GM12865 (cell line): ENCODE measurements at regions not wholly inside any gene's neighbourhood (a gene's known extent, or its start where the extent isn't known, plus 50 kb on each side); places are given as distances from the start of the nearest gene placed in this dataset.

Experiments used
- DNase-seq: peaks from one replicate; pipeline ENCODE4 v3.0.0; 2010; ENCODE audit warnings: low read depth
- H3K4me3 ChIP-seq: 2 replicates; pipeline ENCODE4 v1.5.1; 2011; ENCODE audit warnings: mild to moderate bottlenecking, low read depth, low read length, control low read depth
- TF ChIP-seq, protein P1 (sequence below): IDR thresholded peaks from 2 replicates; pipeline ENCODE4 v1.5.1; 2011; ENCODE audit warnings: low read length, control low read depth, low read depth, inconsistent platforms; ENCODE audit not compliant: insufficient read depth; ENCODE audit errors: missing control alignments

DNA sequence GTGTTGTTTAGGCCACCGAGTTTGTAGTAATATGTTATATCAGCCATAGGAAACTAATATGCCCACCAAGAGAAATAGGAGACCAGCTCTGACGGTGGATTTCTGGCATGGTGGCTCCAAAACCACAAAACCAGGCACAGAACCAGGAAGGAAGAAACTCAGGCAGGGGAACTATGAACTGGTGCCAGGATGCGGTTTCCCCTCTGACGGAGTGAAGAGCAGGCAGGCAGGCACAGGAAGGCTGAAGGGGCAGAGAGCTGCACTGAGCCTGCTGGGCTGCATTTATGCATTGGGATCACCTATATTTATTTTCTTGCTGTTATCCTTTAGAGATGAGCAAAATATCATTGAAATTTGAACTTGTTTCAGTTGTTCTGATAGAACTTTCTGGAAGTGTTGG, 479.4 kb downstream of the VRK1 start:
- TF ChIP-seq, protein P1, sequence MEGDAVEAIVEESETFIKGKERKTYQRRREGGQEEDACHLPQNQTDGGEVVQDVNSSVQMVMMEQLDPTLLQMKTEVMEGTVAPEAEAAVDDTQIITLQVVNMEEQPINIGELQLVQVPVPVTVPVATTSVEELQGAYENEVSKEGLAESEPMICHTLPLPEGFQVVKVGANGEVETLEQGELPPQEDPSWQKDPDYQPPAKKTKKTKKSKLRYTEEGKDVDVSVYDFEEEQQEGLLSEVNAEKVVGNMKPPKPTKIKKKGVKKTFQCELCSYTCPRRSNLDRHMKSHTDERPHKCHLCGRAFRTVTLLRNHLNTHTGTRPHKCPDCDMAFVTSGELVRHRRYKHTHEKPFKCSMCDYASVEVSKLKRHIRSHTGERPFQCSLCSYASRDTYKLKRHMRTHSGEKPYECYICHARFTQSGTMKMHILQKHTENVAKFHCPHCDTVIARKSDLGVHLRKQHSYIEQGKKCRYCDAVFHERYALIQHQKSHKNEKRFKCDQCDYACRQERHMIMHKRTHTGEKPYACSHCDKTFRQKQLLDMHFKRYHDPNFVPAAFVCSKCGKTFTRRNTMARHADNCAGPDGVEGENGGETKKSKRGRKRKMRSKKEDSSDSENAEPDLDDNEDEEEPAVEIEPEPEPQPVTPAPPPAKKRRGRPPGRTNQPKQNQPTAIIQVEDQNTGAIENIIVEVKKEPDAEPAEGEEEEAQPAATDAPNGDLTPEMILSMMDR: no peak
- no peak for DNase-seq
- H3K4me3 ChIP-seq: no peak overlapping the region

DNA sequence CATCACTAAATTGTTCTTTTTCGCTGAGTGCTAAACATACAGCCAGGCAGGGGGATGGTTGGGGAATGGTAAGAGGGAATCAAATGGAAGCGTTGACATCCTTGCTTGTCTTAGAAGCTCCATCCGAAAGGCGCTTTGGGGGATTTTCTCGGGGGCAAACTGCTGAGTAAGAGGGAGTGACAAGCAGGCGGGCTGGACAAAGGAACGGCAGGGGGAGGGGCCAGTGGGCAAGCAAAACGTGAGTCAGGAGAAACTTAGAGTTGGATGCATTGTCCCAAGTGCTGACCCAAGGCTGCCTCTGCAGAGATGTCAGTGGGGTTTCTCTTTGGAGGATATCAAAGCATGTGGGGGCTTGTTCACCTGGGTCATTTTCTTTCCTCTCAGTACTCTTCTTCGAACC, 480.5 kb downstream of the VRK1 start:
- no peak for DNase-seq
- no peak overlapping the region for H3K4me3 ChIP-seq
- TF ChIP-seq, protein P1: no peak

DNA sequence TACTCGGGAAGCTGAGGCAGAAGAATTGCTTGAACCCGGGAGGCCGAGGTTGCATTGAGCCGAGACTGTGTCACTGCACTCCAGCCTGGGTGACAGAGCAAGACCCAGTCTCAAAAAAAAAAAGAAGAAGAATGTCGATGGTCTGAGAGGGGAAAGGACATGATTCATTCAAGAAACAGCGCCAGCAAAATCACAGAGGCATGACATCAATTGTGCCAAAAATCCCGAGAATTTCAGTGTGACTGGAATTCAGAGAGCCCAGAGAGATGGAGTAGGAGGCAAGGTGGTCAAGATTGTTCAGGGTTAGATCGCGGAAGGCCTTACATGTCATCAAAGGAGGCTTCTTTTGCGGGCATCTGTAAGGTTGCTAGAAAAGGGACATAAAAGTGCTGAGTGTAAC, 483.3 kb downstream of the VRK1 start:
- TF ChIP-seq, protein P1: no peak
- no peak overlapping the region for H3K4me3 ChIP-seq
- DNase-seq: no peak

DNA sequence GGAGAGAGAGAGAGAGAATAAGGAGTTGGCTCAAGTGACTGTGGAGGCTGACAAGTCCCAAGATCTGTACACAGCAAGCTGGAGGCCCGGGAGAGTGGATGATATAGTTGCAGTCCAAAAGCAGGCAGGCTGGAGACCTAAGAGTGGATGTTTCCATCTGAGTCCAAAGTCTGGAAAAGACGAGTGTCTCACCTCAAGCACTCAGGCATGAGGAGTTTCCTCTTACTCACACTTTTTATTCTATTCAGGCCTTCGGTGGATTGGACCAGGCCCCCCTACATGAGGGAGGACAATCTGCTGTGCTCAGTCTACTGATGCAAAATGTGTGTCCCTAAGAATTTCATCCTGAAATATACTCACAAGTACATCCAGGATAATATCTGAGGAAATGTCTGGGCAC, 484.6 kb downstream of the VRK1 start:
- TF ChIP-seq, protein P1: no peak
- no peak for DNase-seq

DNA sequence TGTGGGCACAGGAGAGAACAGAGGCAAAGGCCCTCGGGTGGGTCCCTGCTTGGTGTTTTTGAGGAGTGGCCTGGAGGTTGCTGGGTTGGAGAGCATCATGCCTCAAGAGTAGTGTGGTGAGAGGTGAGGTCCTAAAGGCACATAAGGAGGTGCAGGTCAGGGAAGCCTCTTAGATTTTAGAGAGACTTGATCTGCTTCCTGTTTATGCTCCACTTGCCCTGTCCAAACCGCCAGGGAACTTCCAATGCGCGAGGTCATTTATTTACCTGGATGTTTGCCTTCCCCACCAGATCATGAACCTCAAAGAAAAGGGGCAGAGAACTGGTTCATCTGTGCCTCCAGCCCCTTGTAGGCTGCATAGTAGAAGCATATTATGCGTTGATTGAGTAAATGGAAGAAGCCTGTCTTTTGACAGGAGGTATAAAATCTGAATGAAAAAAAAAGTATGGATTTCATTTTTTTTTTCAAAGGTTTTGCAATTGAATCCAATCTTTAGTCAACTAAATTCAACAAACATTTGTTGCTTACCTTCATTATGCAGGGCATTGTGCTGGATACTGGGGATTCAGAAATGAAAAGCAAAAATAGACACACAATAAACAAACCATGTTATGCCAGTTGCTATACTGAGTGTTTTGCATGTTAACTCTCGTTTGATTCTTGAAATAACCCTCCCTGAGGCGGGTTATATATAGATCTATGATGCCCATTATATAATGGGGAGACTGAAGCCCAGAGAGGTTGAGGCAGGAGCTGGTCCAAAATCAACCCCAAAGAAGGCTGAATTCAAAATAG, 485.2 kb downstream of the VRK1 start:
- peak; percentile 64 for DNase-seq
- TF ChIP-seq, protein P1: no peak
- peak overlapping the region; percentile 3; the same call in 1 of the 2 replicates for H3K4me3 ChIP-seq

More for the DNA sequence above, 484.6 kb downstream of the VRK1 start:
- H3K4me3 ChIP-seq: no peak overlapping the region

DNA sequence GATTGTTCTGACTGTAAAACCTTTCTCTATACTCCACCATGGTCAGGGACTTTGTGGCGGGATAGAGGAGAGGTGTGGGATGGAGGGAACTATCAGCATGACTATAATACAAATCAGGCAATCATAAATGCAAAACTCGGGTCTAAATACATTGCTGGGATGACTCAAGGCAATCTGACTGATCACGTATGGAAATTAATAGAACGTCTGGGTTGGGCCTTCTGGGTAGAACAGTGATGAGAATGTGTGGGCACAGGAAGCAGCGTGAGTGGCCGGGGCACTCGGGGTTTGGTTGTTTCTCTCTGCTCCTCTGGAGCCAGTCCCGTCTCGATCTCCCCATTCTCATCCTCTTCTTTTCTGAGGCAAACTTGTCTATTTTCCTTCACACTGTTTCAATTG, 485.8 kb downstream of the VRK1 start:
- DNase-seq: peak; percentile 50
- H3K4me3 ChIP-seq: peak overlapping the region; percentile 3; the same call in 1 of the 2 replicates
- TF ChIP-seq, protein P1: no peak

DNA sequence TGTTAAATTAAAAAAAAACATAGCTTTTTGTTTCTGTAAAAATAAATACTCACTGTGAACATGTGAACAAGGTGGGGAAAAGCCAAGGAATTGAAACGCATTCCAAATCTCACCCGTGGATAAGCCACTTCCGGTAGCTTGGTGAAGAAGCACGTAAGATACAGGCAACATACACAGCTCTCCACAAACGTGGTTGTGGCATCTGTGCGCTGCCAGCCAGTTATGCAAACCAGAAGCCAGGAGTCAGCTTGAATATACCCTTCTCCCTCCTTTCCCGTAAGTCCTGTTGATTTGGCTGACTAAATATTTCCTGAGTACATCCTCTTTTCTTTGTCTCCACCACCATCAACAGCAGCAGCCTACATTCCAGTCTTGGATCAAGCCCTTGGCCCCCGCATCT, 486.2 kb downstream of the VRK1 start:
- TF ChIP-seq, protein P1: no peak
- DNase-seq: no peak
- peak overlapping the region; percentile 3; the same call in 1 of the 2 replicates for H3K4me3 ChIP-seq
